ENCODE measurements at regions not wholly inside any gene's neighbourhood (a gene's known extent, or its start where the extent isn't known, plus 50 kb on each side); places are given as distances from the start of the nearest gene placed in this dataset.
"Not testable (repeated sequence)": the region's sequence is repeated elsewhere in the genome, so short reads cannot be mapped to it uniquely, and the experiment has no call there.

GRCh38 chr1:240722788-240723187, 110.8 kb upstream of the GREM2 start:
- no peak for DNase-seq

GRCh38 chr1:240720976-240721375, 109.0 kb upstream of the GREM2 start:
- DNase-seq: no peak

GRCh38 chr1:240719953-240720700, 108.2 kb upstream of the GREM2 start:
- peak; percentile 84 for DNase-seq

- DNase-seq: not testable (repeated sequence)
Observed at GRCh38 chr1:240716538-240716937, 104.6 kb upstream of the GREM2 start.

GRCh38 chr1:240714568-240715292, 102.8 kb upstream of the GREM2 start:
- no peak for DNase-seq

- peak; percentile 84 for DNase-seq
Observed at GRCh38 chr1:240712014-240712731, 100.2 kb upstream of the GREM2 start.

GRCh38 chr1:240711020-240711419, 99.1 kb upstream of the GREM2 start:
- no peak for DNase-seq

GRCh38 chr1:240709676-240710075, 97.7 kb upstream of the GREM2 start:
- no peak for DNase-seq

GRCh38 chr1:240706150-240706935, 94.4 kb upstream of the GREM2 start:
- DNase-seq: peak; percentile 89

- peak; percentile 87 for DNase-seq
Observed at GRCh38 chr1:240705579-240705978, 93.6 kb upstream of the GREM2 start.

- peak; percentile 92 for DNase-seq
Observed at GRCh38 chr1:240701412-240701811, 89.5 kb upstream of the GREM2 start.

GRCh38 chr1:240695416-240695815, 83.5 kb upstream of the GREM2 start:
- no peak for DNase-seq

- no peak for DNase-seq
Observed at GRCh38 chr1:240693844-240694243, 81.9 kb upstream of the GREM2 start.

- no peak for DNase-seq
Observed at GRCh38 chr1:240693036-240693435, 81.1 kb upstream of the GREM2 start.

GRCh38 chr1:240691909-240692705, 80.2 kb upstream of the GREM2 start:
- DNase-seq: peak; percentile 73

GRCh38 chr1:240691501-240691900, 79.5 kb upstream of the GREM2 start:
- no peak for DNase-seq

GRCh38 chr1:240687820-240688219, 75.9 kb upstream of the GREM2 start:
- DNase-seq: no peak

GRCh38 chr1:240683576-240683975, 71.6 kb upstream of the GREM2 start:
- peak; percentile 41 for DNase-seq

GRCh38 chr1:240682859-240683242, 70.9 kb upstream of the GREM2 start:
- DNase-seq: no peak

GRCh38 chr1:240682166-240682858, 70.4 kb upstream of the GREM2 start:
- DNase-seq: no peak

- no peak for DNase-seq
Observed at GRCh38 chr1:240672132-240672811, 60.3 kb upstream of the GREM2 start.
